ENCODE measurements at regions not wholly inside any gene's neighbourhood (a gene's known extent, or its start where the extent isn't known, plus 50 kb on each side); places are given as distances from the start of the nearest gene placed in this dataset.

DNA sequence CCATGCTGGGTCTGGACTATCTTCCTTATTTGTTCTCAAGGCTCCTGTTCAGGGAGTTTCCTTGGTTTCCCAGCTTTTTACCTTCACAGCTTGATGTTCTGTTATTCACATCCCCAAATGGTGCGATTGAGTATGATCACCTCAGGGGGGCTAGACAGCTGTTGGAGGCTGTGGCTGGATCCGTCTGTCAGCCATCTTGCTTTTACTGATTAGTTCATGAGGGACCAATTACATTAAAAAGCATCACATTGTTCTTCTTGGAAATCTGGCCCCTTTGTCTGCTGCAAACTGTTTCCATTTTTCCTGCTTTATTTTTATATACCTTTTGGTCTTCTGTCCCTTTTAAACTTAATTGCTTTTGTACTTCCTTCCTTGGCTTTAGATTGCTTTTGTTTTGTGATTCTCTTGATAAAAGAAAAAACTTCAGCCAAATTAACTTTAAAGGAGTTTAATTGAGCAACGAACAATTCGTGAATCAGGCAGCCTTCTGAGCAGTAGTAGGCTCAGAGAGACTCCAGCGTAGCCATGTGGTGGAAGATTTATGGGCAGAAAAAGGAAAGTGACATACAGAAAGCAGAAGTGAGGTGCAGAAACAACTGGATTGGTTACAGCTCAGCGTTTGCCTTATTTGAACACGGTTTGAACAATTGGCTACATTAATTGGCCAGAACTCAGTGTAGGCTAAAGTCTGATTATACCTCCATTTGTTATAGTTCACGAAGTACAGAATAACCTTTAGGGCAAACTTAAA lies 208.7 kb downstream of the AEBP2 start:
- TF ChIP-seq TAF1 (IDR thresholded peaks at IDR 0.05; ENCODE audit: low read depth, low read length) (no peak), POLR2A (IDR thresholded peaks at IDR 0.05; ENCODE audit: low read depth, low read length) (no peak)

All from GM12891 (cell line).